Colonic mucosa (tissue), 4 donors: ENCODE measurements at regions not wholly inside any gene's neighbourhood (a gene's known extent, or its start where the extent isn't known, plus 50 kb on each side); places are given as distances from the start of the nearest gene placed in this dataset.

Experiments used
- DNase-seq: peaks from one replicate; pipeline ENCODE4 v3.0.0-alpha.2; 2020
- H3K27ac ChIP-seq: fragments of 200-600 bp; one replicate; pipeline ENCODE4 v1.8.0; 2021
- H3K27me3 ChIP-seq: fragments of 200-600 bp; one replicate; pipeline ENCODE4 v1.8.0; 2021
- H3K36me3 ChIP-seq: fragments of 200-600 bp; one replicate; pipeline ENCODE4 v1.8.0; 2021
- H3K4me1 ChIP-seq: fragments of 200-600 bp; one replicate; pipeline ENCODE4 v1.8.0; 2021; ENCODE audit warnings: mild to moderate bottlenecking
- H3K4me3 ChIP-seq: fragments of 200-600 bp; one replicate; pipeline ENCODE4 v1.8.0; 2021
- H3K9ac ChIP-seq, 2 donors: one replicate each; pipeline ENCODE4 v1.7.0; 2013; ENCODE audit warnings: control low read depth in 2 of 2, low read depth in 2 of 2, low read length in 2 of 2
- H3K9me3 ChIP-seq: fragments of 200-600 bp; one replicate; pipeline ENCODE4 v1.8.0; 2021
- CTCF ChIP-seq: fragments of 200-600 bp; IDR thresholded peaks from one replicate; pipeline ENCODE4 v1.8.0; 2022; ENCODE audit warnings: antibody characterized with exemption, mild to moderate bottlenecking
- intact Hi-C: fragments of 100-400 bp; cut with DNase I; formaldehyde crosslinking; loops from one replicate; pipeline ENCODE4 v1.14.1; 2022
- donor health status: healthy.
- donor health status: DM: no; HTN: no; CAD: no.
- donor health status: DM: no; HTN: no; CAD: no.

GRCh38 chr3:22349215-22349851, 598.3 kb upstream of the ZNF385D start:
- Histone ChIP-seq H3K27ac (no peak overlapping the region), H3K27me3 (no peaks in the 10 kb centered on the region), H3K36me3 (no peaks in the 10 kb centered on the region), H3K9me3 (no peaks in the 10 kb centered on the region), H3K4me3 (no peak overlapping the region), H3K4me1 (no peaks in the 10 kb centered on the region), H3K9ac (no peak overlapping the region)
- no peak for TF ChIP-seq CTCF
- intact Hi-C loops, result no loop called here
- DNase-seq, result no peak

DNA sequence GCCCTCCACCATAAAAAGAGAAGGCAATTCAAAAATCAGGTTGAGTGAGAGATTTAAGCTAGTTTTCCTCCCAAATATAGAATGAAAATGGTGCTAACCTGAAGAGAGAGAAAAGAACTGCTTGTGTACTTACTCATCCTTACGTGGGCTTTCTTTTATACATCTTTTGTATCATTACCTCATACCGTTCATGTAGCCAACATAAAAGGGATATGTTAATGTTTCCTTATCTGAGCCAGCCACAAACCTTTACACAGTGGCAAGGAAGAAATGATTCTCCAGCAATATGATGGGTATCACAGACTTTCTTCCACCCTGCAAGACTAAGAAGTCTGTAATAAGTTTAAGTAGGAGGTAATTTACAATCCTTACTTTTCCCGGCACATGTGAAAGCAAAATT, 600.8 kb upstream of the ZNF385D start:
- Histone ChIP-seq H3K27me3 (no peaks in the 10 kb centered on the region), H3K9ac (no peak overlapping the region), H3K36me3 (no peaks in the 10 kb centered on the region), H3K9me3 (no peaks in the 10 kb centered on the region), H3K27ac (no peak overlapping the region), H3K4me1 (no peaks in the 10 kb centered on the region), H3K4me3 (no peak overlapping the region)
- TF ChIP-seq CTCF, result no peak
- intact Hi-C loops, result no loop called here
- no peak for DNase-seq

GRCh38 chr3:22353126-22353525, 602.1 kb upstream of the ZNF385D start:
- no peaks in the 10 kb centered on the region for H3K27me3 ChIP-seq
- intact Hi-C loops, result no loop called here
- no peak overlapping the region for H3K9ac ChIP-seq
- no peaks in the 10 kb centered on the region for H3K9me3 ChIP-seq
- no peak overlapping the region for H3K4me3 ChIP-seq
- H3K27ac ChIP-seq, result no peak overlapping the region
- no peaks in the 10 kb centered on the region for H3K36me3 ChIP-seq
- H3K4me1 ChIP-seq, result no peaks in the 10 kb centered on the region
- no peak for TF ChIP-seq CTCF
- DNase-seq, result no peak

- H3K4me3 ChIP-seq, result no peak overlapping the region
- intact Hi-C loops, result no loop called here
- DNase-seq, result no peak
- H3K9me3 ChIP-seq, result no peaks in the 10 kb centered on the region
- TF ChIP-seq CTCF, result no peak
- no peak overlapping the region for H3K27ac ChIP-seq
- H3K36me3 ChIP-seq, result no peaks in the 10 kb centered on the region
- no peaks in the 10 kb centered on the region for H3K4me1 ChIP-seq
- no peak overlapping the region for H3K9ac ChIP-seq
- no peaks in the 10 kb centered on the region for H3K27me3 ChIP-seq
These were observed 607.3 kb upstream of the ZNF385D start for GRCh38 chr3:22358334-22358733.

DNA sequence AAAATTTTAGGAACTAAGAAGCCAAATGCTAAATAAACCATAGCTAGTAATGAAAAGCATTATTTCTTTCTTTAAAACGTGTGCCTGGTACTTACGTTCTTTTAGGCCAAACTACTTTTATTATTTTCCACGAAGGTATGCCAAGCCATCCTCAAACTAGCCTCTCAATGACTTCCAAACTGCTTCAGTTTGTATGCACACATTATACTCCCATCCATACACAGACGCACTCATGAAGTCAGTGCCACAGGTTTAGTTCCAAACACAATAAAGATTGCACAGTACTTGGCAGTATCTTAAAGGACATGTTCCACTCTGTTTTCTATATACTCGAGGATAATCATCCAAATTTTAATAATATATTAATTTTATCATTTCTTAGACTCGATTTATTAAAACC, 609.2 kb upstream of the ZNF385D start:
- Histone ChIP-seq H3K4me3 (no peak overlapping the region), H3K4me1 (no peaks in the 10 kb centered on the region), H3K9ac (no peak overlapping the region), H3K9me3 (no peaks in the 10 kb centered on the region), H3K27me3 (no peaks in the 10 kb centered on the region), H3K27ac (no peak overlapping the region), H3K36me3 (no peaks in the 10 kb centered on the region)
- intact Hi-C loops, result no loop called here
- no peak for DNase-seq
- TF ChIP-seq CTCF, result no peak
